ENCODE measurements at regions not wholly inside any gene's neighbourhood (a gene's known extent, or its start where the extent isn't known, plus 50 kb on each side); places are given as distances from the start of the nearest gene placed in this dataset.

- H3K9me3 ChIP-seq: peaks cover 0 to 12% (median 0%) of the 10 kb centered on the region in 8 donors
- intact Hi-C loops (cut with DNase I; ENCODE audit: low total_unique reads): no loop called here
- no peak for DNase-seq
- H3K36me3 ChIP-seq: no peaks in the 10 kb centered on the region
- H3K27me3 ChIP-seq (replicated peaks in 1 of 7): no peaks in the 10 kb centered on the region
- TF ChIP-seq CTCF (IDR thresholded peaks at IDR 0.05 in 8 of 11, conservative IDR thresholded peaks at IDR 0.05 in 3 of 11) (no peak), POLR2A (IDR thresholded peaks at IDR 0.05) (no peak), POLR2AphosphoS5 (IDR thresholded peaks at IDR 0.05) (no peak)
- no peak overlapping the region for H3K4me3 ChIP-seq
- H3K27ac ChIP-seq: no peak overlapping the region
- WGBS, 5 donors: 81 to 95% (median 86%) methylated on average over 3 of the region's 3 CpGs
- H3K4me1 ChIP-seq: no peaks in the 10 kb centered on the region
Observed at GRCh38 chr13:34265046-34265679, 447.2 kb downstream of the RFC3 start.

- no peak for TF ChIP-seq POLR2AphosphoS5 (IDR thresholded peaks at IDR 0.05)
- TF ChIP-seq CTCF (IDR thresholded peaks at IDR 0.05 in 8 of 11, conservative IDR thresholded peaks at IDR 0.05 in 3 of 11): no peak
- no peak for TF ChIP-seq POLR2A (IDR thresholded peaks at IDR 0.05)
- H3K27ac ChIP-seq: peak overlapping the region in 1 of 8 donors; percentile 21
- DNase-seq: no peak
- no peaks in the 10 kb centered on the region for H3K27me3 ChIP-seq (replicated peaks in 1 of 7)
- H3K36me3 ChIP-seq: no peaks in the 10 kb centered on the region
- H3K9me3 ChIP-seq: peaks cover 0 to 23% (median 12%) of the 10 kb centered on the region in 8 donors
- 66 to 83% (median 70%) methylated on average over 3 of the region's 3 CpGs for WGBS, 5 donors
- intact Hi-C loops (cut with DNase I; ENCODE audit: low total_unique reads): no loop called here
- no peak overlapping the region for H3K4me3 ChIP-seq
- no peaks in the 10 kb centered on the region for H3K4me1 ChIP-seq
Observed at GRCh38 chr13:34276764-34277163, 458.8 kb downstream of the RFC3 start.

- no peaks in the 10 kb centered on the region for H3K4me1 ChIP-seq
- no peak for DNase-seq
- no peak overlapping the region for H3K4me3 ChIP-seq
- intact Hi-C loops (cut with DNase I; ENCODE audit: low total_unique reads): no loop called here
- no peak overlapping the region for H3K27ac ChIP-seq
- no peaks in the 10 kb centered on the region for H3K36me3 ChIP-seq
- no peak for TF ChIP-seq CTCF (IDR thresholded peaks at IDR 0.05 in 8 of 11, conservative IDR thresholded peaks at IDR 0.05 in 3 of 11)
- no peak for TF ChIP-seq POLR2AphosphoS5 (IDR thresholded peaks at IDR 0.05)
- TF ChIP-seq POLR2A (IDR thresholded peaks at IDR 0.05): no peak
- 12 to 17% (median 13%) methylated on average over 4 of the region's 4 CpGs for WGBS, 5 donors
- no peaks in the 10 kb centered on the region for H3K27me3 ChIP-seq (replicated peaks in 1 of 7)
- H3K9me3 ChIP-seq: peaks cover 0 to 29% (median 15%) of the 10 kb centered on the region in 8 donors
Observed at GRCh38 chr13:34277936-34278335, 460.0 kb downstream of the RFC3 start.

GRCh38 chr13:34278780-34279179 lies 460.8 kb downstream of the RFC3 start:
- intact Hi-C loops (cut with DNase I; ENCODE audit: low total_unique reads): no loop called here
- Histone ChIP-seq H3K27me3 (replicated peaks in 1 of 7) (no peaks in the 10 kb centered on the region), H3K27ac (no peak overlapping the region), H3K36me3 (no peaks in the 10 kb centered on the region), H3K9me3 (peaks cover 0 to 37% (median 24%) of the 10 kb centered on the region in 8 donors), H3K4me1 (no peaks in the 10 kb centered on the region), H3K4me3 (no peak overlapping the region)
- no peak for DNase-seq
- WGBS, 5 donors: 64 to 76% (median 74%) methylated on average over 2 of the region's 2 CpGs
- TF ChIP-seq CTCF (IDR thresholded peaks at IDR 0.05 in 8 of 11, conservative IDR thresholded peaks at IDR 0.05 in 3 of 11) (no peak), POLR2AphosphoS5 (IDR thresholded peaks at IDR 0.05) (no peak), POLR2A (IDR thresholded peaks at IDR 0.05) (no peak)

All from spleen (tissue), 11 donors.